NB4 (cell line): ENCODE measurements at regions not wholly inside any gene's neighbourhood (a gene's known extent, or its start where the extent isn't known, plus 50 kb on each side); places are given as distances from the start of the nearest gene placed in this dataset.

Experiments
- CTCF ChIP-seq: IDR thresholded peaks from one replicate; pipeline ENCODE4 v1.5.1; 2012; ENCODE audit warnings: low read depth, low read length
- MAX ChIP-seq: IDR thresholded peaks from 2 replicates; pipeline ENCODE4 v1.6.1; 2011; ENCODE audit warnings: low read depth, low read length
- MYC ChIP-seq: IDR thresholded peaks from 2 replicates; pipeline ENCODE4 v1.6.1; 2011; ENCODE audit warnings: low read depth, low read length
- POLR2A ChIP-seq: IDR thresholded peaks from 2 replicates; pipeline ENCODE4 v1.6.1; 2011; ENCODE audit warnings: mild to moderate bottlenecking; ENCODE audit not compliant: insufficient read length; ENCODE audit errors: extremely low read depth

- TF ChIP-seq CTCF (no peak), POLR2A (no peak), MAX (no peak), MYC (no peak)
Observed at GRCh38 chr9:79154806-79155205, 417.0 kb upstream of the TLE4 start.
